NCI-H2196 (cell line): ENCODE measurements at regions not wholly inside any gene's neighbourhood (a gene's known extent, or its start where the extent isn't known, plus 50 kb on each side); places are given as distances from the start of the nearest gene placed in this dataset.
"Not testable (repeated sequence)": the region's sequence is repeated elsewhere in the genome, so short reads cannot be mapped to it uniquely, and the experiment has no call there.

Experiments
- DNase-seq: peaks from one replicate; lab custom pipeline; 2025; ENCODE audit not compliant: unreplicated experiment; lab: John Stamatoyannopoulos, UW

GRCh38 chr10:31687663-31688482, 240.8 kb downstream of the ARHGAP12 start:
- no peak for DNase-seq

GRCh38 chr10:31686599-31686998, 242.0 kb downstream of the ARHGAP12 start:
- DNase-seq = no peak

GRCh38 chr10:31683682-31684081, 244.9 kb downstream of the ARHGAP12 start:
- DNase-seq = no peak

- DNase-seq = no peak
These were observed 248.7 kb downstream of the ARHGAP12 start for GRCh38 chr10:31679936-31680335.

GRCh38 chr10:31678575-31679516, 249.8 kb downstream of the ARHGAP12 start:
- no peak for DNase-seq

GRCh38 chr10:31678139-31678536, 250.5 kb downstream of the ARHGAP12 start:
- DNase-seq = no peak

- no peak for DNase-seq
These were observed 251.2 kb downstream of the ARHGAP12 start for GRCh38 chr10:31677195-31678138.

GRCh38 chr10:31675726-31676125, 252.9 kb downstream of the ARHGAP12 start:
- DNase-seq = no peak

- DNase-seq = no peak
These were observed 259.3 kb downstream of the ARHGAP12 start for GRCh38 chr10:31669357-31669756.

- no peak for DNase-seq
These were observed 260.3 kb downstream of the ARHGAP12 start for GRCh38 chr10:31668326-31668725.

- DNase-seq = not testable (repeated sequence)
These were observed 262.8 kb downstream of the ARHGAP12 start for GRCh38 chr10:31665764-31666279.

GRCh38 chr10:31664803-31665202, 263.8 kb downstream of the ARHGAP12 start:
- DNase-seq = no peak

- not testable (repeated sequence) for DNase-seq
These were observed 264.6 kb downstream of the ARHGAP12 start for GRCh38 chr10:31664071-31664470.

GRCh38 chr10:31660300-31660699, 268.3 kb downstream of the ARHGAP12 start:
- DNase-seq = no peak

GRCh38 chr10:31659665-31660064, 269.0 kb downstream of the ARHGAP12 start:
- DNase-seq = no peak

- DNase-seq = no peak
These were observed 271.2 kb downstream of the ARHGAP12 start for GRCh38 chr10:31657434-31657872.

GRCh38 chr10:31656851-31657433, 271.7 kb downstream of the ARHGAP12 start:
- no peak for DNase-seq

GRCh38 chr10:31652038-31652437, 276.6 kb downstream of the ARHGAP12 start:
- no peak for DNase-seq

GRCh38 chr10:31650010-31650409, 278.6 kb downstream of the ARHGAP12 start:
- DNase-seq = no peak

GRCh38 chr10:31648966-31649365, 279.7 kb downstream of the ARHGAP12 start:
- no peak for DNase-seq
